GM12878 (cell line): ENCODE measurements at regions not wholly inside any gene's neighbourhood (a gene's known extent, or its start where the extent isn't known, plus 50 kb on each side); places are given as distances from the start of the nearest gene placed in this dataset.

Experiments
- ATAC-seq: fragments of 200-7000 bp; cut with Tn5 transposase; 3 replicates; pipeline ENCODE4 v1.9.1; 2020; ENCODE audit warnings: mild to moderate bottlenecking, moderate library complexity
- BruUV-seq: library from RNA; stranded (reverse); fragments of 400-500 nt; replicated peaks from 2 replicates; lab custom pipeline; 2021; lab: Mats Ljungman, UMichigan
- CTCF ChIA-PET: fragments of 300-600 bp; sonication (Branson Sonifier 250); formaldehyde crosslinking; extraction: SDS; loops from one replicate; lab custom pipeline; 2021; ENCODE audit warnings: inconsistent platforms; lab: Yijun Ruan, JAX
- POLR2A ChIA-PET: fragments of 350-600 bp; formaldehyde crosslinking; extraction: SDS; loops from one replicate; lab custom pipeline; 2021; ENCODE audit warnings: inconsistent platforms; lab: Charles Lee
- RAD21 ChIA-PET: fragments of 300-600 bp; sonication (Branson Sonifier 250); formaldehyde crosslinking; loops from one replicate; lab custom pipeline; 2023; ENCODE audit warnings: antibody characterized with exemption; ENCODE audit not compliant: unreplicated experiment; lab: Charles Lee
- SMC1A ChIA-PET: fragments of 300-600 bp; sonication (Branson Sonifier 250); formaldehyde crosslinking; loops from one replicate; lab custom pipeline; 2023; ENCODE audit not compliant: unreplicated experiment, uncharacterized antibody; lab: Charles Lee
- DNase-seq: peaks from one replicate; pipeline ENCODE4 v3.0.0-alpha.2; 2011; ENCODE audit warnings: low read depth, low spot score
- FAIRE-seq: peaks from 3 replicates; lab custom pipeline; 2011; peaks lifted over from hg19 to GRCh38; lab: Jason Lieb, UNC
- H2AFZ ChIP-seq: 2 replicates; pipeline ENCODE4 v1.6.0; 2011; ENCODE audit warnings: low read depth, low read length, control low read depth; ENCODE audit not compliant: control insufficient read depth
- H3K27ac ChIP-seq: 2 replicates; pipeline ENCODE4 v1.5.1; 2011; ENCODE audit warnings: control low read depth; ENCODE audit not compliant: control insufficient read depth, insufficient read depth
- H3K27me3 ChIP-seq, 2 experiments: replicated peaks in 1 of 2; 2 replicates each; pipeline versions ENCODE4 v1.6.0 to v1.6.1; 2011; ENCODE audit warnings: low read length in 1 of 2; ENCODE audit not compliant: control insufficient read depth in 2 of 2, insufficient read depth in 2 of 2
- H3K36me3 ChIP-seq, 2 experiments: 2 replicates each; pipeline ENCODE4 v1.5.1; 2011; ENCODE audit warnings: low read length in 1 of 2; ENCODE audit not compliant: control insufficient read depth in 2 of 2, insufficient read depth in 2 of 2
- H3K4me1 ChIP-seq: 2 replicates; pipeline ENCODE4 v1.6.1; 2011; ENCODE audit warnings: mild to moderate bottlenecking, low read length, moderate library complexity, mixed read lengths; ENCODE audit not compliant: control insufficient read depth, insufficient read depth
- H3K4me2 ChIP-seq: 2 replicates; pipeline ENCODE4 v1.6.0; 2011; ENCODE audit warnings: control low read depth; ENCODE audit not compliant: control insufficient read depth, insufficient read depth
- H3K4me3 ChIP-seq: fragments of 200-600 bp; sonication (generic); 2 replicates; pipeline ENCODE4 v1.5.1; 2016
- H3K79me2 ChIP-seq: 2 replicates; pipeline ENCODE4 v1.6.0; 2011; ENCODE audit warnings: low read length; ENCODE audit not compliant: control insufficient read depth, insufficient read depth
- H3K9ac ChIP-seq: 2 replicates; pipeline ENCODE4 v1.8.0; 2011; ENCODE audit warnings: low read length, control low read depth, mixed read lengths; ENCODE audit not compliant: control insufficient read depth, insufficient read depth
- H3K9me3 ChIP-seq: replicated peaks from 3 replicates; pipeline ENCODE4 v1.5.1; 2011; ENCODE audit warnings: mild to moderate bottlenecking, low read length; ENCODE audit not compliant: control insufficient read depth, insufficient read depth
- H4K20me1 ChIP-seq: 2 replicates; pipeline ENCODE4 v1.6.0; 2011; ENCODE audit not compliant: control insufficient read depth, insufficient read depth
- ELK1 ChIP-seq: IDR thresholded peaks from 2 replicates; pipeline ENCODE4 v1.6.1; 2012; ENCODE audit warnings: low read depth, low read length, improper control_type of control experiment
- FOXK2 ChIP-seq: fragments of 450-650 bp; IDR thresholded peaks from 2 replicates; pipeline ENCODE4 v1.6.1; 2017; ENCODE audit warnings: mild to moderate bottlenecking, moderate library complexity
- JUNB ChIP-seq: IDR thresholded peaks from 2 replicates; pipeline ENCODE4 v1.6.1; 2016; ENCODE audit warnings: antibody characterized with exemption, mild to moderate bottlenecking
- JUND ChIP-seq: IDR thresholded peaks from 2 replicates; pipeline ENCODE4 v1.6.1; 2012; ENCODE audit warnings: low read depth, mild to moderate bottlenecking, low read length, improper control_type of control experiment, moderate library complexity
- KLF5 ChIP-seq: fragments of 450-650 bp; IDR thresholded peaks from 2 replicates; pipeline ENCODE4 v1.6.1; 2014; ENCODE audit warnings: mild to moderate bottlenecking; ENCODE audit not compliant: partially characterized antibody
- TCF7 ChIP-seq: IDR thresholded peaks from 2 replicates; pipeline ENCODE4 v1.6.1; 2014; ENCODE audit warnings: antibody characterized with exemption, borderline replicate concordance
- USF1 ChIP-seq: IDR thresholded peaks from 2 replicates; pipeline ENCODE4 v1.6.1; 2011; ENCODE audit warnings: borderline replicate concordance, low read depth, mild to moderate bottlenecking, moderate library complexity, mixed read lengths, low read length; ENCODE audit not compliant: insufficient read depth; ENCODE audit errors: extremely low read length
- ZBED1 ChIP-seq: IDR thresholded peaks from 2 replicates; pipeline ENCODE4 v1.6.1; 2016; ENCODE audit warnings: borderline replicate concordance
- ZNF384 ChIP-seq: IDR thresholded peaks from 2 replicates; pipeline ENCODE4 v1.6.1; 2012; ENCODE audit warnings: low read depth, mild to moderate bottlenecking, low read length, improper control_type of control experiment, borderline replicate concordance
- whole genome bisulfite sequencing: methylation state at CpG from one replicate; pipeline ENCODE4 v1.1.6; 2016; ENCODE audit warnings: low lambda C conversion rate; ENCODE audit not compliant: insufficient replicate concordance, insufficient coverage; ENCODE audit errors: missing lambda C conversion rate; 5-methylcytosine and 5-hydroxymethylcytosine counted together
- in situ Hi-C: fragments of 300-500 bp; cut with MboI; formaldehyde crosslinking; loops from 9 replicates; pipeline ENCODE4 v1.14.3; 2018; ENCODE audit warnings: mixed read lengths
- intact Hi-C: fragments of 100-400 bp; cut with micrococcal nuclease; formaldehyde crosslinking; loops from one replicate; pipeline ENCODE4 v1.14.2; 2022; ENCODE audit not compliant: unreplicated experiment

- CTCF ChIA-PET: interaction anchor here (0.8 to 0.9 kb wide), 2 partner anchors 109 to 255 kb away, joined by 3 read pairs; no protein-coding TSS in a partner anchor
- RAD21 ChIA-PET: interaction anchor here (1.4 kb wide), 1 partner anchor 132 kb away, joined by 4 read pairs; no protein-coding TSS in a partner anchor
- FAIRE-seq (no peak), DNase-seq (no peak), ATAC-seq (no peak)
- WGBS: 38% methylated on average over 1 of the region's 1 CpG
- Histone ChIP-seq H3K27me3 (no peaks in the 10 kb centered on the region), H3K79me2 (no peaks in the 10 kb centered on the region), H3K27ac (no peak overlapping the region), H4K20me1 (no peaks in the 10 kb centered on the region), H3K9ac (no peak overlapping the region), H2AFZ (no peak overlapping the region), H3K9me3 (no peaks in the 10 kb centered on the region; the same call in 2 of the 3 replicates), H3K36me3 (no peaks in the 10 kb centered on the region), H3K4me3 (no peak overlapping the region), H3K4me1 (no peaks in the 10 kb centered on the region), H3K4me2 (no peak overlapping the region)
- POLR2A ChIA-PET: no interaction called here
- in situ Hi-C loops (no loop called here), intact Hi-C loops (loop anchor here (10.0 kb wide), 1 partner anchor 807 kb away; no protein-coding TSS in a partner anchor)
- SMC1A ChIA-PET: no interaction called here
- no peak for TF ChIP-seq USF1
- no peak for TF ChIP-seq JUNB
- no peak for TF ChIP-seq TCF7
- no peak for TF ChIP-seq JUND
- TF ChIP-seq ZNF384: no peak
- no peak for TF ChIP-seq ELK1
- no peak for TF ChIP-seq ZBED1
- TF ChIP-seq KLF5: no peak
- TF ChIP-seq FOXK2: no peak
- no TSS peak for BruUV-seq
Measured at GRCh38 chr5:33167541-33167940, 273.2 kb upstream of the TARS1 start.
